ENCODE measurements at regions not wholly inside any gene's neighbourhood (a gene's known extent, or its start where the extent isn't known, plus 50 kb on each side); places are given as distances from the start of the nearest gene placed in this dataset.

DNA sequence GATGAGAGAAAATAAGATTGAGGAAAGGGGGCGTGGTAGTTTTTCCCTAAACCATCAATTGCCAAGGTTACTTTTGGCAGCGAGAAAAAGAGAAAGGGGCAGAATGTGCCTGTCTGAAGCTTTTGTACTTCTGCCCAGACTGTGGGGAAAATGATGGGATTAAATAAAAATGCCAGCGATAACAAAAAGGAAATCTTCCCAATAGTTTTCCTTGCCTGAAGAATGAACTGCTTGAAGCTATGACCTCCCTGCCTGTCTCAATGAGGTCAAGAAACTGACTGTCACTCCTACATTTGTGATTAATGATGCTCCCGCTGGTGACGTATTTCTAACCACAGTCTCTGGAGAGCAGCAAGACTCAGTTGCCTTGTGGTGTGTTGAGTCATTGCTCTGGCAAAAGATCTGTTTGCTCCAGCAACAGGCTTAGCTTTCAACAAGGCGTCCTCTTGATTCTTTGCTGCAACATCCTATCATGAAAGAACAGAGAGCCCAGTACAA, 1051.5 kb downstream of the DIAPH3 start:
- H3K4me3 ChIP-seq = no peak overlapping the region
- no peaks in the 10 kb centered on the region for H3K27me3 ChIP-seq
- DNase-seq (no peak), ATAC-seq (ENCODE audit: low FRiP score in 2 of 2) (peak in 1 of 2 donors; percentile 91)
- WGBS, 2 donors = 72 to 76% methylated on average over 6 of the region's 6 CpGs
- no peaks in the 10 kb centered on the region for H3K4me1 ChIP-seq
- TF ChIP-seq POLR2A (IDR thresholded peaks at IDR 0.05) (no peak), EP300 (IDR thresholded peaks at IDR 0.05) (no peak), POLR2AphosphoS5 (IDR thresholded peaks at IDR 0.05) (no peak)
- TF ChIP-seq, protein P1, sequence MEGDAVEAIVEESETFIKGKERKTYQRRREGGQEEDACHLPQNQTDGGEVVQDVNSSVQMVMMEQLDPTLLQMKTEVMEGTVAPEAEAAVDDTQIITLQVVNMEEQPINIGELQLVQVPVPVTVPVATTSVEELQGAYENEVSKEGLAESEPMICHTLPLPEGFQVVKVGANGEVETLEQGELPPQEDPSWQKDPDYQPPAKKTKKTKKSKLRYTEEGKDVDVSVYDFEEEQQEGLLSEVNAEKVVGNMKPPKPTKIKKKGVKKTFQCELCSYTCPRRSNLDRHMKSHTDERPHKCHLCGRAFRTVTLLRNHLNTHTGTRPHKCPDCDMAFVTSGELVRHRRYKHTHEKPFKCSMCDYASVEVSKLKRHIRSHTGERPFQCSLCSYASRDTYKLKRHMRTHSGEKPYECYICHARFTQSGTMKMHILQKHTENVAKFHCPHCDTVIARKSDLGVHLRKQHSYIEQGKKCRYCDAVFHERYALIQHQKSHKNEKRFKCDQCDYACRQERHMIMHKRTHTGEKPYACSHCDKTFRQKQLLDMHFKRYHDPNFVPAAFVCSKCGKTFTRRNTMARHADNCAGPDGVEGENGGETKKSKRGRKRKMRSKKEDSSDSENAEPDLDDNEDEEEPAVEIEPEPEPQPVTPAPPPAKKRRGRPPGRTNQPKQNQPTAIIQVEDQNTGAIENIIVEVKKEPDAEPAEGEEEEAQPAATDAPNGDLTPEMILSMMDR (IDR thresholded peaks at IDR 0.05) = no peak
- no peaks in the 10 kb centered on the region for H3K9me3 ChIP-seq
- no peaks in the 10 kb centered on the region for H3K36me3 ChIP-seq
- no peak overlapping the region for H3K27ac ChIP-seq

DNA sequence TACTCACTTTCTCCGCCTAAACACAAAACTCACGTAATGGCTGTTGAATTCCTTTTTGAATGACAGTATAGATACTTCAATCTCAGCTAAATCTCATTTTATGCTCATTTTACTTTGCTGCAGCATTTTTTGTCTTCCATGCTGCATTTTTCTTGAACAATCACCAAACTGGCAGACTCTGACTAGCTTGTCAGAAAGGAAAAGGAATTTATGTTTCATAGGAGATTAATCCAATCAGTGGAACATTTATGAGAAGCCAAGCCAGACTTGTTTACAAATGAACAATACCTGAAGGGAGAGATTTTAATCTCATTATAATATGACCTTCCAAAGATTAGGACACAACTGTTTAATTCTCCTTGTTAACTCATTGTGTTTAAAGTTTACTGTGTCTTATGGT, 1044.3 kb downstream of the DIAPH3 start:
- no peak for TF ChIP-seq EP300 (IDR thresholded peaks at IDR 0.05)
- TF ChIP-seq POLR2AphosphoS5 (IDR thresholded peaks at IDR 0.05) = no peak
- no peak for TF ChIP-seq POLR2A (IDR thresholded peaks at IDR 0.05)
- TF ChIP-seq, protein P1 (IDR thresholded peaks at IDR 0.05) = no peak
- no peak overlapping the region for H3K4me3 ChIP-seq
- H3K36me3 ChIP-seq = no peaks in the 10 kb centered on the region
- WGBS, 2 donors = 70 to 72% methylated on average over 2 of the region's 2 CpGs
- no peaks in the 10 kb centered on the region for H3K27me3 ChIP-seq
- H3K27ac ChIP-seq = peak overlapping the region in 1 of 4 donors; percentile 2
- ATAC-seq (ENCODE audit: low FRiP score in 2 of 2) = no peak
- no peaks in the 10 kb centered on the region for H3K4me1 ChIP-seq
- no peak for DNase-seq
- H3K9me3 ChIP-seq = no peaks in the 10 kb centered on the region

DNA sequence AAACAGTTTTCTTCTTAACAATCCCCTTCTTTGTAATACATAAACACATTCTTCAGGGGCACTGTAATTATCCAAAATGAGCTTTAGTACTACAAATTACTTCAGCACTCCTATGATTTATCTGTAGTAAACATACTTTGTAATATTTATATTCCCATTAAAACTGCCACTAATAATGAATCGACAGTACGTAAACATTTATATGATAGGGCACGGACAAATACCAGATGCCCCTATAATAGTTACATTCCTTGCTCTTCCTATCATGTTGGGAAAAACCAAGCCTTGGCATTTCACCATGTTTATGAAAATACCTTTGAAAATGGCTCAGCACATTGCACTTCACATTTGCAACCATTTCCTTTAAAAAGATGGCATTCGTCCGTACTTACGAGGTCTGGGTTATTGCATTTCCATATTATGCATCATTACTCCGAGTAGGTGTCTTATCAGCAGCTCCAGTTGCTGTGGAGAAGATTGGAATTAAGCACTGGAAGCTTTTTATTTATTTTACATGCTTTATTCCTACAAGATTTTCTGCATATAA, 1043.4 kb downstream of the DIAPH3 start:
- no peaks in the 10 kb centered on the region for H3K36me3 ChIP-seq
- no peak for DNase-seq
- H3K27me3 ChIP-seq = no peaks in the 10 kb centered on the region
- H3K4me3 ChIP-seq = no peak overlapping the region
- peak overlapping the region in 1 of 4 donors; percentile 2 for H3K27ac ChIP-seq
- TF ChIP-seq, protein P1 (IDR thresholded peaks at IDR 0.05) = no peak
- TF ChIP-seq POLR2A (IDR thresholded peaks at IDR 0.05) (no peak), POLR2AphosphoS5 (IDR thresholded peaks at IDR 0.05) (no peak), EP300 (IDR thresholded peaks at IDR 0.05) (no peak)
- H3K9me3 ChIP-seq = no peaks in the 10 kb centered on the region
- ATAC-seq (ENCODE audit: low FRiP score in 2 of 2) = no peak
- no peaks in the 10 kb centered on the region for H3K4me1 ChIP-seq
- WGBS, 2 donors = 50 to 58% methylated on average over 7 of the region's 7 CpGs

DNA sequence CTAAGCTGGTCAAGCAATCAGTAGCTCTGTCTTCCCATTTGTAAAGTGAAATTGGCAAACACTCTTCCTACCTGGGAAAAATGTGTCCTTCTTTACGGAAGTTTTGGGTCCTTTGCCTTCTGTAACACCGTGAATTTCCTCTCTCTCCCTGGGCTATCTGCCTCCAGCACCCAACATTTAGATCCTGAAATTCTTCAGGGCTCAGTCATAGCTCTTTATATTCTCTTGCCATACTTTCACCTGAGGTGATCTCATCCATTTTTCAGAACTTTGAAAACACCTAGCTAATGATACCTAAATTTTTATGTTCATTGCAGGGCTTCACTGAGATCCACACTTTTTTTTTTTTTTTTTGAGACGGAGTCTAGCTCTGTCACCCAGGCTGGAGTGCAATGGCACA, 1042.2 kb downstream of the DIAPH3 start:
- DNase-seq (no peak), ATAC-seq (ENCODE audit: low FRiP score in 2 of 2) (no peak)
- H3K4me1 ChIP-seq = no peaks in the 10 kb centered on the region
- 80 to 92% methylated on average over 3 of the region's 3 CpGs for WGBS, 2 donors
- TF ChIP-seq EP300 (IDR thresholded peaks at IDR 0.05) (no peak), POLR2AphosphoS5 (IDR thresholded peaks at IDR 0.05) (no peak), POLR2A (IDR thresholded peaks at IDR 0.05) (no peak)
- TF ChIP-seq, protein P1 (IDR thresholded peaks at IDR 0.05) = no peak
- no peak overlapping the region for H3K27ac ChIP-seq
- no peaks in the 10 kb centered on the region for H3K36me3 ChIP-seq
- no peaks in the 10 kb centered on the region for H3K27me3 ChIP-seq
- H3K4me3 ChIP-seq = no peak overlapping the region
- no peaks in the 10 kb centered on the region for H3K9me3 ChIP-seq

DNA sequence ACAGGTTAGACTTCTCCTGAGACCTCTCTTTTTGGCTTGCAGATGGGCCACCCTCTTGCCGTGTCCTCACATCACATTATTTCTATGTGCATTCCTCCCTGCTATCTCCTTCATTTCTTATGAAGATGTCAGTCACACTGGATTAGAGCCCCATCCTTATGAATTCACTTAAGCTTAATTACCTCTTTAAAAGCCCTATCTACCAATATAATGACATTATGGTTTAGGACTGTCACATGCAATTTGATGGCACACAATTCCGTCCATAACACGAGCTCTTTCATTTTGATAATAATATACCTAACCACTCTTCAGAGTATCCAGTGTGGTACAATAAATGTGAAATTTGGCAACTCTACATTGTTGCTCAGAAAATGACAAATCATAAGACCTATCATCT, 1037.3 kb downstream of the DIAPH3 start:
- no peaks in the 10 kb centered on the region for H3K27me3 ChIP-seq
- H3K36me3 ChIP-seq = no peaks in the 10 kb centered on the region
- ATAC-seq (ENCODE audit: low FRiP score in 2 of 2) (no peak), DNase-seq (no peak)
- no peak overlapping the region for H3K4me3 ChIP-seq
- no peak overlapping the region for H3K27ac ChIP-seq
- H3K4me1 ChIP-seq = no peaks in the 10 kb centered on the region
- WGBS, 2 donors = 90 to 91% methylated on average over 3 of the region's 3 CpGs
- TF ChIP-seq EP300 (IDR thresholded peaks at IDR 0.05) (no peak), POLR2AphosphoS5 (IDR thresholded peaks at IDR 0.05) (no peak), POLR2A (IDR thresholded peaks at IDR 0.05) (no peak)
- TF ChIP-seq, protein P1 (IDR thresholded peaks at IDR 0.05) = no peak
- H3K9me3 ChIP-seq = no peaks in the 10 kb centered on the region

Measured in upper lobe of left lung (tissue), 6 donors.